ENCODE measurements at regions not wholly inside any gene's neighbourhood (a gene's known extent, or its start where the extent isn't known, plus 50 kb on each side); places are given as distances from the start of the nearest gene placed in this dataset.

DNA sequence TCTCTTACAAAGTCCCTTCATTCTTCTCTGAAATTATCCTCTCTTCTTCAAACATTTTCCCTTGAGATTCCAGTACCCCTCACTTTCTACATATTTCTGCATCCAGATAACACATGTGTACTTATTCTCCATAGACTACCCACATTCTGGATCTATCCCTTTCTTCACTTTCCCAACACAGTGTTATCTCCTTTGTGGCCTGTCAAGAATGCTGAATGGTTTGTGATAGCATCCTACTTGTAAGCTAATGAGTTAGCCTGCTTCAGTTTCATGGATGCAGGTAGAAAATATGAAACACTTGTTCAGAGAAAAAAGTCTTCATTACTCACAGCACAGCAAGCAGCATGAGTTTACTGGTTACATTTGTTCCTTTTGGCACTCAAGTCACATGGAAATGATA is 245.4 kb downstream of the HTR1B start:
- no peaks in the 10 kb centered on the region for H3K4me1 ChIP-seq (ENCODE audit: control insufficient read depth, insufficient read depth, low read length)
- no peak overlapping the region for H3K4me3 ChIP-seq (ENCODE audit: low read depth in 2 of 2, low read length in 2 of 2)
- TF ChIP-seq TCF7L2 (IDR thresholded peaks at IDR 0.05; ENCODE audit: low read depth, low read length) = no peak
- TF ChIP-seq, protein P1, sequence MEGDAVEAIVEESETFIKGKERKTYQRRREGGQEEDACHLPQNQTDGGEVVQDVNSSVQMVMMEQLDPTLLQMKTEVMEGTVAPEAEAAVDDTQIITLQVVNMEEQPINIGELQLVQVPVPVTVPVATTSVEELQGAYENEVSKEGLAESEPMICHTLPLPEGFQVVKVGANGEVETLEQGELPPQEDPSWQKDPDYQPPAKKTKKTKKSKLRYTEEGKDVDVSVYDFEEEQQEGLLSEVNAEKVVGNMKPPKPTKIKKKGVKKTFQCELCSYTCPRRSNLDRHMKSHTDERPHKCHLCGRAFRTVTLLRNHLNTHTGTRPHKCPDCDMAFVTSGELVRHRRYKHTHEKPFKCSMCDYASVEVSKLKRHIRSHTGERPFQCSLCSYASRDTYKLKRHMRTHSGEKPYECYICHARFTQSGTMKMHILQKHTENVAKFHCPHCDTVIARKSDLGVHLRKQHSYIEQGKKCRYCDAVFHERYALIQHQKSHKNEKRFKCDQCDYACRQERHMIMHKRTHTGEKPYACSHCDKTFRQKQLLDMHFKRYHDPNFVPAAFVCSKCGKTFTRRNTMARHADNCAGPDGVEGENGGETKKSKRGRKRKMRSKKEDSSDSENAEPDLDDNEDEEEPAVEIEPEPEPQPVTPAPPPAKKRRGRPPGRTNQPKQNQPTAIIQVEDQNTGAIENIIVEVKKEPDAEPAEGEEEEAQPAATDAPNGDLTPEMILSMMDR (IDR thresholded peaks at IDR 0.05) = no peak
- no peak for TF ChIP-seq SIN3A (IDR thresholded peaks at IDR 0.05; ENCODE audit: borderline replicate concordance, insufficient read depth, low read depth, low read length)
- no peak for TF ChIP-seq POLR2AphosphoS5 (IDR thresholded peaks at IDR 0.05; ENCODE audit: low read depth, low read length)
- TF ChIP-seq, protein P2, sequence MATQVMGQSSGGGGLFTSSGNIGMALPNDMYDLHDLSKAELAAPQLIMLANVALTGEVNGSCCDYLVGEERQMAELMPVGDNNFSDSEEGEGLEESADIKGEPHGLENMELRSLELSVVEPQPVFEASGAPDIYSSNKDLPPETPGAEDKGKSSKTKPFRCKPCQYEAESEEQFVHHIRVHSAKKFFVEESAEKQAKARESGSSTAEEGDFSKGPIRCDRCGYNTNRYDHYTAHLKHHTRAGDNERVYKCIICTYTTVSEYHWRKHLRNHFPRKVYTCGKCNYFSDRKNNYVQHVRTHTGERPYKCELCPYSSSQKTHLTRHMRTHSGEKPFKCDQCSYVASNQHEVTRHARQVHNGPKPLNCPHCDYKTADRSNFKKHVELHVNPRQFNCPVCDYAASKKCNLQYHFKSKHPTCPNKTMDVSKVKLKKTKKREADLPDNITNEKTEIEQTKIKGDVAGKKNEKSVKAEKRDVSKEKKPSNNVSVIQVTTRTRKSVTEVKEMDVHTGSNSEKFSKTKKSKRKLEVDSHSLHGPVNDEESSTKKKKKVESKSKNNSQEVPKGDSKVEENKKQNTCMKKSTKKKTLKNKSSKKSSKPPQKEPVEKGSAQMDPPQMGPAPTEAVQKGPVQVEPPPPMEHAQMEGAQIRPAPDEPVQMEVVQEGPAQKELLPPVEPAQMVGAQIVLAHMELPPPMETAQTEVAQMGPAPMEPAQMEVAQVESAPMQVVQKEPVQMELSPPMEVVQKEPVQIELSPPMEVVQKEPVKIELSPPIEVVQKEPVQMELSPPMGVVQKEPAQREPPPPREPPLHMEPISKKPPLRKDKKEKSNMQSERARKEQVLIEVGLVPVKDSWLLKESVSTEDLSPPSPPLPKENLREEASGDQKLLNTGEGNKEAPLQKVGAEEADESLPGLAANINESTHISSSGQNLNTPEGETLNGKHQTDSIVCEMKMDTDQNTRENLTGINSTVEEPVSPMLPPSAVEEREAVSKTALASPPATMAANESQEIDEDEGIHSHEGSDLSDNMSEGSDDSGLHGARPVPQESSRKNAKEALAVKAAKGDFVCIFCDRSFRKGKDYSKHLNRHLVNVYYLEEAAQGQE (IDR thresholded peaks at IDR 0.05; ENCODE audit: insufficient read depth in 1 of 2, low read depth in 2 of 2, low read length in 1 of 2) = no peak
- ChIA-PET POLR2A (no interaction called here), CTCF (no interaction called here)
- in situ Hi-C loops (cut with HindIII; ENCODE audit: low pct_unique_long_range_greater_than_20kb, low sequenced_read_pairs) (no loop called here), intact Hi-C loops (cut with micrococcal nuclease; ENCODE audit: unreplicated experiment) (no loop called here)
- H3K9me3 ChIP-seq (ENCODE audit: control insufficient read depth, insufficient read depth, low read depth, low read length) = no peaks in the 10 kb centered on the region
- ATAC-seq (no peak), DNase-seq (ENCODE audit: low read depth, low spot score) (no peak)
- H3K36me3 ChIP-seq (ENCODE audit: control insufficient read depth, insufficient read depth, low read length) = no peaks in the 10 kb centered on the region
- no peak overlapping the region for H3K27ac ChIP-seq (ENCODE audit: low read length)
- H3K27me3 ChIP-seq (ENCODE audit: control insufficient read depth, insufficient read depth, low read length) = no peaks in the 10 kb centered on the region
- BruUV-seq (replicated peaks) = no TSS peak

DNA sequence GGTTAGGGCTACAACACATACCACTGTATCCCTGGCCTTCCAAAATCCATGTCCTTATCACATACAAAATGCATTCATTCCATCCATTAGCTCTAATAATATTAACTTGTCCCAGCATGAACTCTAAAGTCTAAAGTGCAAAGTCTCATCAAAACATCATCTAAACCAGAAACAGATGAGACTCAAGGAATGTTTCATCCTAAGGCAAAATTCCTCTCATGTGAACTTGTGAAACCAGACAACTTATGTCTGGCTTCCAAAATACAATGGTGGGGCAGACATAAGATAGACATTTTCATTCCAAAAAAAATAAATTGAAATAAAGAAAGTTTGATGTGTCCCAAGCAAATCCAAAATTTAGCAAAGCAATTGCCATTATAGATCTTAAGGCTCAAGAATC is 257.4 kb downstream of the HTR1B start:
- ATAC-seq = no peak
- BruUV-seq (replicated peaks) = no TSS peak
- in situ Hi-C loops (cut with HindIII; ENCODE audit: low pct_unique_long_range_greater_than_20kb, low sequenced_read_pairs) = no loop called here
- TF ChIP-seq, protein P1 (IDR thresholded peaks at IDR 0.05) = no peak
- TF ChIP-seq, protein P2 (IDR thresholded peaks at IDR 0.05; ENCODE audit: insufficient read depth in 1 of 2, low read depth in 2 of 2, low read length in 1 of 2) = no peak
- no peak for TF ChIP-seq TCF7L2 (IDR thresholded peaks at IDR 0.05; ENCODE audit: low read depth, low read length)
- no peak for TF ChIP-seq SIN3A (IDR thresholded peaks at IDR 0.05; ENCODE audit: borderline replicate concordance, insufficient read depth, low read depth, low read length)
- no peak for TF ChIP-seq POLR2AphosphoS5 (IDR thresholded peaks at IDR 0.05; ENCODE audit: low read depth, low read length)
- H3K36me3 ChIP-seq (ENCODE audit: control insufficient read depth, insufficient read depth, low read length) = no peaks in the 10 kb centered on the region
- H3K4me3 ChIP-seq (ENCODE audit: low read depth in 2 of 2, low read length in 2 of 2) = no peak overlapping the region
- no peaks in the 10 kb centered on the region for H3K4me1 ChIP-seq (ENCODE audit: control insufficient read depth, insufficient read depth, low read length)
- no peak overlapping the region for H3K27ac ChIP-seq (ENCODE audit: low read length)
- ChIA-PET POLR2A (no interaction called here), CTCF (no interaction called here)
- no peaks in the 10 kb centered on the region for H3K27me3 ChIP-seq (ENCODE audit: control insufficient read depth, insufficient read depth, low read length)
- H3K9me3 ChIP-seq (ENCODE audit: control insufficient read depth, insufficient read depth, low read depth, low read length) = peaks cover under 1% of the 10 kb centered on the region; the same call in 1 of the 2 replicates
- intact Hi-C loops (cut with micrococcal nuclease; ENCODE audit: unreplicated experiment) = no loop called here
- no peak for DNase-seq (ENCODE audit: low read depth, low spot score)

Data from Panc1 (cell line).